HAP-1 (cell line): ENCODE measurements at regions not wholly inside any gene's neighbourhood (a gene's known extent, or its start where the extent isn't known, plus 50 kb on each side); places are given as distances from the start of the nearest gene placed in this dataset.
"Not testable (repeated sequence)": the region's sequence is repeated elsewhere in the genome, so short reads cannot be mapped to it uniquely, and the experiment has no call there.

Experiments
- DNase-seq, 2 experiments: peaks; one replicate each; pipeline ENCODE4 v3.0.0-alpha.2; 2016 to 2020; ENCODE audit warnings: low spot score in 2 of 2
- H3K27me3 ChIP-seq: fragments of 250-450 bp; sonication (Bioruptor Pico); 2 replicates; pipeline ENCODE4 v1.5.1; 2020; ENCODE audit warnings: low read depth, mild to moderate bottlenecking, moderate library complexity
- H3K36me3 ChIP-seq: fragments of 250-450 bp; sonication (Bioruptor Pico); replicated peaks from 2 replicates; pipeline ENCODE4 v1.5.1; 2020; ENCODE audit warnings: mild to moderate bottlenecking
- H3K4me1 ChIP-seq: fragments of 250-450 bp; sonication (Bioruptor Pico); 2 replicates; pipeline ENCODE4 v1.5.1; 2020; ENCODE audit warnings: mild to moderate bottlenecking
- H3K4me3 ChIP-seq: fragments of 250-450 bp; sonication (Bioruptor Pico); 2 replicates; pipeline ENCODE4 v1.5.1; 2020; ENCODE audit warnings: mild to moderate bottlenecking, moderate library complexity
- H3K9me3 ChIP-seq: fragments of 250-450 bp; sonication (Bioruptor Pico); 2 replicates; pipeline ENCODE4 v1.5.1; 2020; ENCODE audit warnings: mild to moderate bottlenecking, moderate library complexity
- in situ Hi-C: fragments of 300-500 bp; cut with MboI; formaldehyde crosslinking; loops from 3 replicates; pipeline ENCODE4 v1.14.3; 2020; ENCODE audit warnings: low sequenced_read_pairs, inconsistent platforms, mixed read lengths

GRCh38 chr2:34549710-34550345 lies 950.7 kb upstream of the FAM98A start:
- no peak for DNase-seq
- in situ Hi-C loops = no loop called here
- no peaks in the 10 kb centered on the region for H3K27me3 ChIP-seq
- no peaks in the 10 kb centered on the region for H3K4me1 ChIP-seq
- no peaks in the 10 kb centered on the region for H3K9me3 ChIP-seq
- H3K36me3 ChIP-seq = no peaks in the 10 kb centered on the region
- H3K4me3 ChIP-seq = no peak overlapping the region

GRCh38 chr2:34547900-34548299 lies 948.8 kb upstream of the FAM98A start:
- Histone ChIP-seq H3K27me3 (no peaks in the 10 kb centered on the region), H3K4me1 (no peaks in the 10 kb centered on the region), H3K36me3 (no peaks in the 10 kb centered on the region), H3K9me3 (no peaks in the 10 kb centered on the region), H3K4me3 (no peak overlapping the region)
- no peak for DNase-seq
- in situ Hi-C loops = no loop called here

- Histone ChIP-seq H3K4me3 (no peak overlapping the region), H3K4me1 (no peaks in the 10 kb centered on the region), H3K27me3 (no peaks in the 10 kb centered on the region), H3K9me3 (no peaks in the 10 kb centered on the region), H3K36me3 (no peaks in the 10 kb centered on the region)
- no peak for DNase-seq
- in situ Hi-C loops = no loop called here
Measured at GRCh38 chr2:34547340-34547739, 948.2 kb upstream of the FAM98A start.

GRCh38 chr2:34545486-34546136 lies 946.5 kb upstream of the FAM98A start:
- in situ Hi-C loops = no loop called here
- DNase-seq = no peak
- H3K36me3 ChIP-seq = no peaks in the 10 kb centered on the region
- no peaks in the 10 kb centered on the region for H3K27me3 ChIP-seq
- H3K4me3 ChIP-seq = no peak overlapping the region
- no peaks in the 10 kb centered on the region for H3K9me3 ChIP-seq
- H3K4me1 ChIP-seq = no peaks in the 10 kb centered on the region

- in situ Hi-C loops = no loop called here
- no peak for DNase-seq
- Histone ChIP-seq H3K4me3 (no peak overlapping the region), H3K36me3 (no peaks in the 10 kb centered on the region), H3K27me3 (no peaks in the 10 kb centered on the region), H3K9me3 (no peaks in the 10 kb centered on the region), H3K4me1 (no peaks in the 10 kb centered on the region)
Measured at GRCh38 chr2:34534761-34535160, 935.7 kb upstream of the FAM98A start.

- no peak overlapping the region for H3K4me3 ChIP-seq
- H3K36me3 ChIP-seq = no peaks in the 10 kb centered on the region
- H3K27me3 ChIP-seq = no peaks in the 10 kb centered on the region
- no peaks in the 10 kb centered on the region for H3K4me1 ChIP-seq
- DNase-seq = no peak
- H3K9me3 ChIP-seq = no peaks in the 10 kb centered on the region
- in situ Hi-C loops = no loop called here
Measured at GRCh38 chr2:34534341-34534740, 935.2 kb upstream of the FAM98A start.

- H3K36me3 ChIP-seq = no peaks in the 10 kb centered on the region
- no peak for DNase-seq
- no peaks in the 10 kb centered on the region for H3K27me3 ChIP-seq
- no peaks in the 10 kb centered on the region for H3K4me1 ChIP-seq
- no peaks in the 10 kb centered on the region for H3K9me3 ChIP-seq
- no peak overlapping the region for H3K4me3 ChIP-seq
- in situ Hi-C loops = no loop called here
Measured at GRCh38 chr2:34533585-34534183, 934.6 kb upstream of the FAM98A start.

GRCh38 chr2:34529965-34530364 lies 930.9 kb upstream of the FAM98A start:
- no peak for DNase-seq
- Histone ChIP-seq H3K4me1 (no peaks in the 10 kb centered on the region), H3K4me3 (no peak overlapping the region), H3K36me3 (no peaks in the 10 kb centered on the region), H3K9me3 (no peaks in the 10 kb centered on the region), H3K27me3 (no peaks in the 10 kb centered on the region)
- in situ Hi-C loops = no loop called here

- H3K9me3 ChIP-seq = no peaks in the 10 kb centered on the region
- H3K4me3 ChIP-seq = no peak overlapping the region
- no peaks in the 10 kb centered on the region for H3K36me3 ChIP-seq
- DNase-seq = no peak
- in situ Hi-C loops = no loop called here
- no peaks in the 10 kb centered on the region for H3K4me1 ChIP-seq
- H3K27me3 ChIP-seq = no peaks in the 10 kb centered on the region
Measured at GRCh38 chr2:34523958-34524514, 924.9 kb upstream of the FAM98A start.

- in situ Hi-C loops = no loop called here
- H3K36me3 ChIP-seq = no peaks in the 10 kb centered on the region
- no peak for DNase-seq
- no peaks in the 10 kb centered on the region for H3K9me3 ChIP-seq
- H3K4me1 ChIP-seq = no peaks in the 10 kb centered on the region
- no peaks in the 10 kb centered on the region for H3K27me3 ChIP-seq
- H3K4me3 ChIP-seq = no peak overlapping the region
Measured at GRCh38 chr2:34519659-34520058, 920.6 kb upstream of the FAM98A start.

GRCh38 chr2:34498561-34498960 lies 899.5 kb upstream of the FAM98A start:
- Histone ChIP-seq H3K4me3 (no peak overlapping the region), H3K36me3 (no peaks in the 10 kb centered on the region), H3K4me1 (no peaks in the 10 kb centered on the region), H3K9me3 (no peaks in the 10 kb centered on the region), H3K27me3 (no peaks in the 10 kb centered on the region)
- in situ Hi-C loops = no loop called here
- DNase-seq = no peak

- H3K4me1 ChIP-seq, in situ Hi-C loops, H3K36me3 ChIP-seq, H3K27me3 ChIP-seq, H3K4me3 ChIP-seq, DNase-seq, H3K9me3 ChIP-seq: not testable (repeated sequence)
Measured at GRCh38 chr2:34494192-34494591, 895.1 kb upstream of the FAM98A start.

- in situ Hi-C loops = no loop called here
- DNase-seq = no peak
Measured at GRCh38 chr2:34492561-34493455, 893.7 kb upstream of the FAM98A start.

More at GRCh38 chr2:34492561-34493455, 893.7 kb upstream of the FAM98A start:
- no peaks in the 10 kb centered on the region for H3K27me3 ChIP-seq
- H3K4me1 ChIP-seq = no peaks in the 10 kb centered on the region
- no peaks in the 10 kb centered on the region for H3K36me3 ChIP-seq
- H3K4me3 ChIP-seq = no peak overlapping the region
- no peaks in the 10 kb centered on the region for H3K9me3 ChIP-seq
